HL-60/S4 treated with phorbol 12-myristate 13-acetate at 8.2 ng/mL for 4 days and 3 days (cell line): ENCODE measurements at regions not wholly inside any gene's neighbourhood (a gene's known extent, or its start where the extent isn't known, plus 50 kb on each side); places are given as distances from the start of the nearest gene placed in this dataset.

Source experiments
- in situ Hi-C: fragments of 300-500 bp; cut with MboI; formaldehyde crosslinking; loops from 2 replicates; pipeline ENCODE4 v1.15.0; 2022; ENCODE audit warnings: low sequenced_read_pairs

DNA sequence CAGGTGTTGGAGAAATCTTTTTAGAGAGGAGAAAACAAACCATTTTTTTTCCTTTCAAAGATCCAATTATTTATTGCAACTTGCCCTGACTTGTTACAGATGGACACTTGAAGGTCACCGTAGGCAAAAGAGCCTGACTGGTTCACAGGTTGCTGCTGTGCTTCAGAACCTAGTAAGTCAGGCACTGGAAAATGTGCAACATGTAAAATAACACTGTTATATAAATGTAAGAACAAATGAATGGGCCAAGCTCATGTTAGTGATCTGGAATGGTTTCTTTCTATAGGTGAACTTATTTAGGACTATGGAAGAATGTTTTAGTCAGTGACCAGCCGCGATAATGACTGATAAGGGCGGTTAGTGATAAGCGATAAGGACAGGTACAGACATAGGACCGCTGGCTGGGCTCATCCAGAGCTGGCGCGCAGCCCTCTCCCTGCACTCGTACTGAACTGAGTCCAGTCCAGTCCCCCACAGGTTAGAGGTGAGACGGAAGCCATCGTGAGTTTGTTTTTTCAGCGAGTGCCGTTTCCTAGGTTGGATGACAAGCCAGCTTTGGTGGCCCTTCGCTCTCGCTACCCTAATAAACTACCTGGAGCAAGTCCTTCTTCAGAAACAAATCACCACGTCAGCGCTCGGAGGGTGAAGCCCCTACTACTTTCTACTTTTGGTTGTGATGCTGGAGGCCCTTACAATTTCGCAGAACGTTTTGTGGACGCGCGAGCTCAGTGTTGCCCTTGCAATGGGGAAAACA is 94.4 kb upstream of the PRDM1 start:
- in situ Hi-C loops = no loop called here

DNA sequence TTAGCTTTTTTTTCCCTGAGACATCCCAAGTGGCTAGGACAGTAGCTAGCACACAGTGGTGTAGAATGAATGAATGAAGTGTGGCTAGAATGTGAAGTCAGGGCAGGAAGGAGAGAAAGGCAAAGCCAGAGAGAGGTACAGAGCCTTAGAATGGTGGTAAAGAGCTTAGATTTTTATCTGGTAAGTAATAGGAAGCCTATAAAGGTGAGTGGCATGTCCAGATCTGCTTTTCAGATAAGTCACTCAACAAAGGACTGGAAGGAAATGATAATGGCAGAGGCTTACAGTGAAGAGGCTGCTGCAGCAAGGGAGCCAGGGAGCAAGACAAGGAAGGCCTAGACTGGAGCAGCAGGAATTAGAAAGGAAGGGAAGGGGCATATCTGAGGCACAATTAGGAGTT is 96.0 kb upstream of the PRDM1 start:
- in situ Hi-C loops = no loop called here

DNA sequence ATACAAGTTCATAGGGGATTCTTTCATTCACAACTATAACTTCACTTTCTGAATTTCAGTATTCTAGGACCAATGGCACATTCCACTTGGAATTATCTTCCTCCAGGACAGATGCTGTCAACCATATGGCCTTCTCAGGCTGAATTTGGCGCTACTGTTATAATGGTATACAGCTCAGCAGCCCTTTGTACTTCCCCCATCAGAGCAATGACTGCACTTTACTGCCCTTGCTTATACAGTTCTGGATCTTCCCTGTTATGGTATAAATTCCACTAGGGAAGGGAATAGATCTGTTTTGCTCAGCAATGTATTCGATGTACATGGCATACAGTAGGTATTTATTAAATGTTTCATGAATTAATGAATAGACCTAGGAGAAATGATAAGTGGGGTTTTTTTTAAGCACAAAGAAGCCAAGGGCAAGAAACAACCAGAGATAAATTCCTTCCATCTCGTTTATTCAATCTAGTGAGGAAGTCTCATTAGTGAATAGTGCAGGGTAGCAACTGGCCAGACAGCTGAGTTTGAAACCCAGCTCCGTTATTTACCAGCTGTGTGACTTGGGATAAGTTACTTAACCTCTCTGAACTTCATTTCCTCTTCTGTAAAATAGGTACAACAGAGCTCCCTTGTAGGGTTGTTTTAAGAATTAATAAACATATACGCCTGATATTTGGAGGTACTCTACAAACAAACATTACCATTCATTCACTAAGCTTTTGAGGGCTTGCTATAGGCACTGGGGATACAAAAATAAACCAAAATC is 97.1 kb upstream of the PRDM1 start:
- in situ Hi-C loops = no loop called here

DNA sequence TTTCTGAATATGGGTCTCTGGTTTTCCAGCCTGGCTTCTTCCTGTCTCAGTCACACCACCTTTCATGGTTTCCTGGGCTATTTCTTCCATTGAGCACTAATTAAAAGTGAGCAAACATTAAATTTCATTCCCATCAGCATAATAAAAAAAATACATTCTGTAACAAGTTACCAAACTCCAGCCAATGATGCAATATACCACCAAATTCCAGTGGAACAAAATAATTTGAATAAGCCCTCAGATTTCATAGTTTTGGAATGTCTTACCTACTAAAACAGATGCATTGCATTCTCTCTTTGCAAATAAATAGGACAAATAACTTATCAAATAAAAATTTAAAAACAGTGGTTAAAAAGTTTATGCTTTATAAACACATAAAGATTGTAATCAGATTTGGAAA is 97.8 kb upstream of the PRDM1 start:
- in situ Hi-C loops = no loop called here

DNA sequence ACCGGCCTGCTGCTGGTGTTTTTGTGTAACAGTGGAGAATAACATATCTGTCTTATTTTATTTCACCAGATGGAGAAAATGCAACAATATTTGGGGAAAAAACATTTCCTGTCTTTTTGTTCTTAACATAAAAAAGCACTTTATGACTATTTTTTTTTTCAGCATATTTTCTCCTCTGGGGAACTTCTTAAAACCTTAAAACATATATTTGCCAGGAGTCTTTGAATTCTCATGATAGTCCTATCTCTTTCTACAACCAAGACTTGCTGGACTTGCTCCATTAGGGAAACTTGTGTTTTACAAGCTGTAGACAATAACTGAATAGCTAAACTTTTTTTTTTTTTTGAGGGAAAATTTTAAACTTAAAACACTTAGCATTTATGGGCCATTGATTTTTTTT is 98.6 kb upstream of the PRDM1 start:
- in situ Hi-C loops = no loop called here

DNA sequence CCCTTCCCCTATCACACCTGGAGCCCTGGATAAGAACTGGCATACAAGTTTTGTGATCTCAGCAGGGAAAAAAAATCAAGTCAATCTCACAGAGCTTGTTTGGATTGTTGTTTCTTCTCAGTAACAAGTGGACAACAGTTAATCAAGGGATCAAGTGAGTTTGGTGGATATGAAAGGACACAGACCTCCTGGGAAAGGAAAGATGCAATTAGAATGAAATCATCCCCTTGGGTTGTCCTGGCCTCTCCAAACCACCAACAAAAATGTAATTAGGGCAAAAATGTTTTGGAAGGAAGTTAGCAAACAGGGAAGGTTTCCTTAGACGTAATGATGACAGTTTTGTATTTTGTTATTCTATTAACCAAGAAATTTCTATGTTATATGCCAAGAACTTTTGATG is 99.1 kb upstream of the PRDM1 start:
- in situ Hi-C loops = no loop called here

DNA sequence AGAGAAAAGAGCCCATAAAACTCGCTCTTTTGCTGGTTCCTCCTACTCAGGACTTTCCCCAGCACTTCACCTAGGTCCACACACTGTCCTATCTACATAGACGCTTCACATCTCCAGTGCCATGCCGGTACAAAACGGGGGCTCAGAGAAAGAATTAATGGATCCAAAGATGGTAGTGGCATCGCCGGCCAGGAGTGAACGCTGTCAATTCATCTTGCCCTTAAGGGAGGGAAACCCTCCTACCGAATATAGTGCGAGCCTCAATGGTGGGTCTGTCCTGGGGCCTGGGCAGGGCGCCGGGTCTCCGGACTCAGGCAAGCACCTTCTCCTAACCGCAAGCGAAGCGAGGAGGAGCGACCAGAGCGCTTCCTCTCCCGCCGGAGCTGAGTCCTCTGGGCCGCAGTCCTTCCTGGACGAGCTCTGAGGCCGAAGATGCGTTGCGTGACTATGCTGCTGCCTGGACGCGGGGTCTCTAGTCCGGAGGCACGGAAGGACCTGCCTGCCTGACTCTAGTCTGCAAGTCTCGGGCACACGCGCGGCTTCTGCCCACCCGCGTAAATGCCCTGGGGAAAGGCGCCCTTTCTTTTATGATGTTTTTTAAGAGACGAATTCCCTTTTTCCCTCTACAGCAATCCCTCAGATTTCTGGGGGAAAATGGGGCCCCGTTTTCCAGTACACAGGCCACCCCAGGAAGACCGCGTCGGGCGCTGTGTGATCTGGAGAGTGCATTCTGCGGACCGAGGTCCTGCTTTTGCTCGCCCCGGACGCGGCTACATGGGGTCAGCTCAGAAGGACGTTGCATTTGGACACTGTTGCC is 100.1 kb upstream of the PRDM1 start:
- in situ Hi-C loops = no loop called here

DNA sequence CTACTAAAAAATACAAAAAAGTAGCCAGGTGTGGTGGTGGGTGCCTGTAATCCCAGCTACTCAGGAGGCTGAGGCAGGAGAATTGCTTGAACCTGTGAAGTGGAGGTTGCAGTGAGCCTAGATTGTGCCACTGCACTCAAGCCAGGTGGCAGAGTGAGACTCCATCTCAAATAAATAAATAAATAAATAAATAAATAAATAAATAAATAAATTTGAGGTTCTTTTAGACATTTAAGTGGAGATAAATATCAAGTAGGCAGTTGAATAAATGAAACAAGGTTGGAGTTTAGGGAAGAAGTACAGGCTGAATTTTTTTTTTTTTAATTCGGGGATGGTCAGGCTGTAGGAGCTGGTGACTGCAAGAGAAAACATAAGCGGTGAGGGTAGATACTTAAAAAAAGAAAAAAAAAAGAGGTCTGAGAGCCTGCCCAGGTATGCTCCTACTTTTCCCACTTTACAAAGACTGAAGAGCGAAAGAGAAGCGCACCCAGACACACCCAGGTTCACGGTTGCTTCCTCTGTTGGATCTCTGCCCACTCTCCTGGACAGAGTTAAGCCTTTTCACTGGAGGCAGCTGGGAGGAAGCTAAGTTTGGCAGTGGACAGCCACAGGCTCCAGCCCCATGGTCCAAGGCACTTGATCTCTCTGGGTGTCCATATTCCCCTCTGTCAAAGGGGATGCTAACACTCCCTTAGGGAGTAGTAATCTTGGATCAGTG is 100.9 kb upstream of the PRDM1 start:
- in situ Hi-C loops = no loop called here

DNA sequence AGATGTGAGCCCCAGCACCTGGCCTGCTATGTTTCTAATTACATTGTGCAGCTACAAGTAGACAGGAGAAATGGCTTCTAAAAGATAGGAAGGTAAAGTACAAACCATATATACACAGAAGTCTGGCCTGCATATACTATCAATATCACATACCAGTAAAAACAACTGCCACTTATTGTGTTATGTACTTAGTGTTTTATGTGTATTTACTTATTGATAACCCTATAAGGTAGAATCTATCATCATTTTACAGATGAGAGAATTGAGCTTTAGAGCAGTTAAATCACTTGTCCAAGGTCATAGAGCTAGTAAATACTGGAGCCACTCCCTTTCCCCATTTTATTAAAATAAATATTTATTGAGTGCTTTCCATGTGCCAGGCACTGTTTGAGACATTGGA is 102.4 kb upstream of the PRDM1 start:
- in situ Hi-C loops = no loop called here

DNA sequence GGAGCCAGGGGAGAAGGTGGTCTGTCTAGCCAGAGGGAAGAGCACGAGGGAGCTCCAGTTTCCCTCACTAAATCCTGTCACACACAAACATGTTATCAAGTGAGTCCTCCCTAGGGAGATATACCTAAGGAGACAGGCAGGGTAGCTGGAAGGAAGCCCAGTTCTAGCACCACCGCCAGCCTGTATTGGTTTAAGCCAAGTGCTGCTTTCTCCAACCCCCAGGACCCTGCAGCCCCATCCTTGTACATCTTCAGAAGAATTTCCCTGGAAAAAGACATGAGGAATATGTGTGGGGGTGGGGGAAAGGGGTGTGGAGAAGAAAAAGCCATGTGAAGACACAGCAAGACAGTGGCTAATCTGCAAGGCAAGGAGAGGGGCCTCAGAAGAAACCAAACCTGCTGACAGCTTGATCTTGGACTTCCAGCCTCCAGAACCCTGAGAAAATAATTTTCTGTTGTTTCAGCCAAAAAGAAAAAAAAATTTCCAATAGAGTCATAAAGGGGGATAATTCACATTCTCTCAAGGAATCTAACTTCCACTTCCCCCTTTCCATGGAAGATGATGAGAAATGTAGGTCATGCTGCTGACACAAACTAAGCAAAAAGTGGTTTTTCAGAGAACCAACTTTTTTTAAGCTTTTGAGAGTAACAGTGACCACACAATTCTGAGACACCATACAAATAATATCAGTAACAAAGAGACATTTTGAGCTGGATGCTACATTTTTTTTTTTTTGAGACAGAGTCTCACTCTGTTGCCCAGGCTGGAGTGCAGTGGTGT is 103.2 kb upstream of the PRDM1 start:
- in situ Hi-C loops = no loop called here

DNA sequence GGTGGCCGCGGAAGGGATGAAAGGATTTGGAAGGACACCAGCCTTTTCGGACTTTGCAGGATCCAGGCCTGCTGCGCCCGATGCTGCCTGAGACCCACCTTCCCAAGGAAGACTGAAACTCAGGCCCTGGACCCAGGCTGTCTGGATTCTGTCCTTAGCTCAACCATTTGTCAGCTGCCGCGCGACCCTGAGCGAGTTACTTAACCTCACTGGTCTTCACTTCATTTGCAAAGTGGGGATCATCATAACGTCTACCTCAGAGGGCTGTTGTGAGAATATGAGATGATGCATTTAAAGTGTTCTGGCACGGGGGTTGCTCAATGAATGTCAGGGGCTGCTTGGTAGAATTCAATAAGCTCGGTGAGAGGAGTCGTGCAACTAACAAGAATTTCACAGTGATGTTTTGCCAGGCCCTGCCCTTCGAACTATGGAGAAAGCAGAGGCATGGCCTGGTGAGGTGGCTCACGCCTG is 104.2 kb upstream of the PRDM1 start:
- in situ Hi-C loops = no loop called here

DNA sequence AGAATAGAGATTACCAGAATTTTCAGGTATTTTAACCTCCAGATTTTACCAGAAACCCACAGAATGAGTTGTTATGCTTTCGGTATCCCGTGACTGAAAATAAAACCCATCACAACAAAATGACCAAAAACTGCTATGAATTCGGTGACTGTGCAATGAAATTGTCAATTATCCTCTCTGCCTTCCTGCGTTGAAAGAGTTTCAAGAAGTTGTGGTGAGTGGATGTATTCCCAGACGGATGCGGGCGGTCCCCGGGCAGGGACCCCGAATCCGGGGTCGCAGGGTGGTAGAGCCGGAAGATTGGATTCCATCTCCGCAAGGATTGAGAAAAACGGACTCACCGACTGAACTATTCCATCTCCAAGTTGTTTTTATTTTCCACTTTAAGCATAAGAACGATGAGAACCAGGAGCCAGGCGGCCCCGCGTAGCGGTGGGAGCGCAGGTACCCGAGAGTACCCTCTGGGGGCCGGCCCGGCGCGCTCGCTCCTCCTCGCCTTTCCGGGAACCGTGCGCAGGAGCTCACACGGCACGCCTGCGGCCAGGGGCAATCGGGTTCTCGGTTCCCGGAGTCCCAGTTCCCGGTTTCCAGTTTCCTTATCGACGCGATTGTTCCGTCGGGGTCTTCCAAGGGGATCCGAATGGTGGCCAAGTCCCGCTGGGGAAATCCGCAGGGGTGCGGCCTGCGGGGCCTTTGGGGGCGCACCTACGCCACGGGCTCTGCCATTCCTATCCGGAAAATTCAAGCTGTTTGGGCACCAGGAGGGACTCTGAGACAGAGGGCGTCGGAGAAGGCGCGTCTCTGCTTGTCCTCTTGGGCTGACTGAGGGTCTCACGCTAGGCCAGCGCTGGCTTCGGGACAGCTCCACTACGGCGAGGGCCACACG is 104.9 kb upstream of the PRDM1 start:
- in situ Hi-C loops = no loop called here

DNA sequence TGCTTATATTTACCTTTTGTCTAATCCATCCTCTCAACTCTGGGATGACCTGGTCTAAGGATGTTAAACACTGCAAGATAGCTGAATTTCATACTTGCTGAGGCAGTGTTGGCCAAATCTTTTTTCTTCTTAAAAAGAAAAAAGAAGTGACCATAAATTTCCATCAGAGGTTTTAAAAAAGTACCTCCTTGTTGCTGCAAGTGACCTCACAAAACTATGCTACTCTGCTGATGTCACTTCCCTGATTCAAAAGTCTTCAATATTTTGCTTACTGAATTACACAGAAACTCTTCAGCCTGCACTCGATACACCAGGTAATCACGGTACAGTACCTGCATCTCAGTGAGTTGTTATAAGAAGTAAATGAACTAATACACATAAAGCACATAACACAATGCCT is 107.2 kb upstream of the PRDM1 start:
- in situ Hi-C loops = no loop called here

DNA sequence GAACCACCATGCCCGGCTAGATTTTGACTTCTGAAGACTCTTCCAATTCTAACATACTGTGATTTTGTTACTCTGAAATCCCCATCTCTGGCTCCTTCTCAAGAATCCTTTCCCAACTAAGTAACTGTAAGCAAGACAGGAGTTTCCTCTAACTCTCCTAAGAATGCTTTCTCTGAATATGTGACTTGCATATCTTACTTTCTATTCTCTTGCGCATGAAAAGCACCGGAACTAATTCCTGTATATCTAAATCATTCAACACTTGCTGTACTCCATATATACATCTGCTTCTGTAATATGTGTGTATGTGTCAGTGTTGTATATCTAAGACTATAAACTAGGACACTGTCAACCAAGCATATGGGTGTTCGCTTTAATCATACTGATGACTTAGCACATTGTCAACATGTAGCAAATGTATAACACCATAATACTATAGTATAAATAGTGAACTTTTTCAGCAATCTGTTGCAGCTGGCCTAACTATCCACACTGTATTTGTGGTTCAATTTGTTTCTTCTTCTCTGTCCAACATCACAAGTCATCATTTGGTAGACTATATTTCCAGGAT is 108.1 kb upstream of the PRDM1 start:
- in situ Hi-C loops = no loop called here

DNA sequence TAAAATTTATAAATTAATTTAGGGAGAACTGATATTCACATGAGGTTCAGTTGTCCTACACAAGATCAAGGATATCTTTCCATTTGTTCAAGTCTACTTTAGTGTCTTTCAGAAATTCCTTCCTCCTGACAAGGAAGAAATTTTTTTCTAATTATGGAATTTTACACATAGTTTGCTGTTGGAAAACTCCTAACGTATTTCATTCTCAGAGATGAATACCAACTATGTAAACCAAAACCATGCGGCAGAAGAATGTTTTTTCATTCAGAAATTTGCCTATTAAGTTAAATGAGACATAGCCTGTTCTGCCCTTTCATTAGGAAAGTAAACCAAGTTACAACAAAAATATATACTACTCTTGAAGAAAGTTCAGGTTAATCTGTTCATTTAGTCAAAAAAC is 111.2 kb upstream of the PRDM1 start:
- in situ Hi-C loops = no loop called here

DNA sequence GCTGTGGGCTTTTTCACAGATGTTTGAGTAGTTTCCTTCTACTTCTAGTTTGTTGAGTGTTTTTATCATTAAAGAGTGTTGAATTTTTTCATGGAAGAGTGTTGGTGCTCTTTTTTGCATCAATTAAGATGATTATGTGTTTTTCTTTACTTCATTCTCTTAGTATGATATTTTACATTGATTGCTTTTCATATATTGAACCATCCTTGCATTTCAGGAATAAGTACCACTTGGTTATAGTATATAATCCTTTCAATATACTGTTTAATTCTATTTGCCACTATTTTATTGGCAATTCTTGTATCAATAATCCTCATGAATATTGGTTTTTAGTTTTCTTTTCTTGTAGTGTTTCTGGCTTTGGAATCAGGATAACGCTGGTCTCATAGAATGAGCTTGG is 113.7 kb upstream of the PRDM1 start:
- in situ Hi-C loops = no loop called here

DNA sequence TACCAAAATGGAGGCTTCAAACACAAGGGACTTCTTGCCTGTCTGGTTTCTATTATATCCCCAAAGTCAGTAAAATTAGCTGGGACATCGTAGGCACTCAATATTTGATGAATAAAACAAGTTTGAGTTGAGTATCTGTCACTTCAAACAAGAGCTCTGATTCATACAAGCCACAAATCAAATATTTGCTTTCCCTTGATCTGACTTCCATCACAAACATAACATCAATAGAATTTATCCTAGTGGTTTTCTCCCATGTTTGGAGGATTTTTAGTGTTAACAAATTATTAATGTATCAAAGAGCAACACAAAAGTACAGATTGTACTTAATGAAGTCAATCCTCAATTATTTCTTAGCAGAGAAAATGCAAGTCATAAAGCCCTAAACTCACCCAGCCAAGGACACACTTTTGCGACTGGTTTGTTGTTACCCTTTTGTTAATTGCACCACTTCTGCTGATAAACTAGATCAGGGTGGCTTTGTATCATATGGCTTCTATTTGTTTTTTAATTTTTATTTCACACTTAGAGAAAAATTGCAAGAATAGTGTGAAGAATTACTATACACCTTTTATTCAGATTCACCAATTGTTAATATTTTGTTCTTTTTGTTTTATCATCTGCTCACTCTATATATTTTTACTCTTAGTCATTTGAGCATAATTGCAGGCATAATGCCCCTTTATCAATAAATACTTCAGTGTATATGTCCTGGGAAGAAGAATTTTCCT is 117.4 kb upstream of the PRDM1 start:
- in situ Hi-C loops = no loop called here

DNA sequence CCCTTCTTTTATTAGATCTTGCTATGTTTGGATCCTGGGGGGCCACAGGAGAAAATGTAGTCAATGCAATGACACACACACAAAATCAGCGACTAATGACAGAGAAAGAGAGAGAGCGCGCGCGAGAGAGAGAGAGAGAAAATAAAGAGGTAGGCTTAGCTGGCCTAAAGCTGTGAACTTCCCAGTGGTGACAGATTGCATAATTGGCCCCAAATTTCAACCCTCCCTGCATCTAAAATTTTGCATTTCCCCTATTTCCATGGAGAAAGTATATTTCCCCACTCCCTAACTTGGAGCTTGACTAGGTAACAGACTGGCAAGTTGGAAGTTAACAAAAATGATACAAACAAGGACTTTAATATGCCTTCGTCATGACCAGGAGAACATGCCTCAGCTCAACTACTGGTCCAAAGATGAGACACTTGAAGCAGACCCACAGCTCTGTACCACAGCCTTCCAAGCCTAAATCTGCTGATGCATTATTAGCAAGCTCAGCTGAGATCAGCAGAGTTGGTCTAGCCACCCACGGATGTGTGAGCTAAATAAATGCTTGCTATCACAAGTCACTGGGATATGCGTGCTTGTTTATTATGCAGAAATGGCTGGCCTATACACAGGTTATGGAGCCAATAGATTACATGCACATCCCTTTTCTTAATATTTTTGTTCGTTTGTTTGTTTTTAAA is 118.1 kb upstream of the PRDM1 start:
- in situ Hi-C loops = no loop called here
